Uterus (tissue), 2 donors: ENCODE measurements at regions not wholly inside any gene's neighbourhood (a gene's known extent, or its start where the extent isn't known, plus 50 kb on each side); places are given as distances from the start of the nearest gene placed in this dataset.

ENCODE experiments used
- POLR2A ChIP-seq, 2 donors: fragments of 450-650 bp; IDR thresholded peaks; one replicate each; pipeline ENCODE4 v1.6.1; 2016; ENCODE audit warnings: antibody characterized with exemption in 2 of 2, mild to moderate bottlenecking in 1 of 2, moderate library complexity in 1 of 2
- TF ChIP-seq, protein P1 (sequence below), 4 experiments: fragments of 200-600 bp in 2 of 4; fragments of 450-650 bp in 2 of 4; sonication (generic) in 2 of 4; IDR thresholded peaks; one replicate each; pipeline ENCODE4 v1.5.1; 2016 to 2019; ENCODE audit warnings: antibody characterized with exemption in 4 of 4, mild to moderate bottlenecking in 2 of 4, moderate library complexity in 1 of 4

GRCh38 chr6:92849636-92850035 lies 569.7 kb downstream of the EPHA7 start:
- TF ChIP-seq POLR2A (IDR thresholded peaks at IDR 0.05): no peak
- TF ChIP-seq, protein P1, sequence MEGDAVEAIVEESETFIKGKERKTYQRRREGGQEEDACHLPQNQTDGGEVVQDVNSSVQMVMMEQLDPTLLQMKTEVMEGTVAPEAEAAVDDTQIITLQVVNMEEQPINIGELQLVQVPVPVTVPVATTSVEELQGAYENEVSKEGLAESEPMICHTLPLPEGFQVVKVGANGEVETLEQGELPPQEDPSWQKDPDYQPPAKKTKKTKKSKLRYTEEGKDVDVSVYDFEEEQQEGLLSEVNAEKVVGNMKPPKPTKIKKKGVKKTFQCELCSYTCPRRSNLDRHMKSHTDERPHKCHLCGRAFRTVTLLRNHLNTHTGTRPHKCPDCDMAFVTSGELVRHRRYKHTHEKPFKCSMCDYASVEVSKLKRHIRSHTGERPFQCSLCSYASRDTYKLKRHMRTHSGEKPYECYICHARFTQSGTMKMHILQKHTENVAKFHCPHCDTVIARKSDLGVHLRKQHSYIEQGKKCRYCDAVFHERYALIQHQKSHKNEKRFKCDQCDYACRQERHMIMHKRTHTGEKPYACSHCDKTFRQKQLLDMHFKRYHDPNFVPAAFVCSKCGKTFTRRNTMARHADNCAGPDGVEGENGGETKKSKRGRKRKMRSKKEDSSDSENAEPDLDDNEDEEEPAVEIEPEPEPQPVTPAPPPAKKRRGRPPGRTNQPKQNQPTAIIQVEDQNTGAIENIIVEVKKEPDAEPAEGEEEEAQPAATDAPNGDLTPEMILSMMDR (IDR thresholded peaks at IDR 0.05): no peak
